ENCODE measurements at regions not wholly inside any gene's neighbourhood (a gene's known extent, or its start where the extent isn't known, plus 50 kb on each side); places are given as distances from the start of the nearest gene placed in this dataset.

GRCh38 chr3:79994397-79994796 is 226.6 kb upstream of the ROBO1 start:
- TF ChIP-seq CTCF (IDR thresholded peaks at IDR 0.05): no peak
- no peak for TF ChIP-seq POLR2A (IDR thresholded peaks at IDR 0.05)
